Activated CD4-positive, CD25-positive, alpha-beta regulatory T cell (primary cell): ENCODE measurements at regions not wholly inside any gene's neighbourhood (a gene's known extent, or its start where the extent isn't known, plus 50 kb on each side); places are given as distances from the start of the nearest gene placed in this dataset.

ENCODE experiments used
- DNase-seq, 4 experiments: peaks; one replicate each; lab custom pipeline; 2025; lab: John Stamatoyannopoulos, UW

GRCh38 chr3:182585532-182586150 is 207.7 kb upstream of the ATP11B start:
- DNase-seq = no peak

- no peak for DNase-seq
These were observed 200.6 kb upstream of the ATP11B start for GRCh38 chr3:182592747-182593146.

- no peak for DNase-seq
These were observed 196.5 kb upstream of the ATP11B start for GRCh38 chr3:182596676-182597410.

GRCh38 chr3:182597621-182598041 is 195.7 kb upstream of the ATP11B start:
- no peak for DNase-seq

- DNase-seq = no peak
These were observed 191.7 kb upstream of the ATP11B start for GRCh38 chr3:182601597-182601996.

- no peak for DNase-seq
These were observed 189.8 kb upstream of the ATP11B start for GRCh38 chr3:182603501-182603900.

- no peak for DNase-seq
These were observed 187.3 kb upstream of the ATP11B start for GRCh38 chr3:182605882-182606611.

- no peak for DNase-seq
These were observed 186.3 kb upstream of the ATP11B start for GRCh38 chr3:182606905-182607504.

GRCh38 chr3:182608832-182609231 is 184.5 kb upstream of the ATP11B start:
- DNase-seq = no peak

- no peak for DNase-seq
These were observed 183.6 kb upstream of the ATP11B start for GRCh38 chr3:182609575-182610156.

GRCh38 chr3:182612332-182612731 is 181.0 kb upstream of the ATP11B start:
- no peak for DNase-seq

- no peak for DNase-seq
These were observed 175.8 kb upstream of the ATP11B start for GRCh38 chr3:182617500-182617899.

- DNase-seq = no peak
These were observed 175.1 kb upstream of the ATP11B start for GRCh38 chr3:182618085-182618732.

GRCh38 chr3:182618981-182619591 is 174.2 kb upstream of the ATP11B start:
- DNase-seq = no peak

- no peak for DNase-seq
These were observed 172.4 kb upstream of the ATP11B start for GRCh38 chr3:182620723-182621434.

- DNase-seq = no peak
These were observed 171.7 kb upstream of the ATP11B start for GRCh38 chr3:182621435-182622240.

- no peak for DNase-seq
These were observed 171.1 kb upstream of the ATP11B start for GRCh38 chr3:182622241-182622545.

GRCh38 chr3:182626484-182627467 is 166.5 kb upstream of the ATP11B start:
- no peak for DNase-seq

- DNase-seq = no peak
These were observed 164.8 kb upstream of the ATP11B start for GRCh38 chr3:182628531-182628930.
